ENCODE measurements at regions not wholly inside any gene's neighbourhood (a gene's known extent, or its start where the extent isn't known, plus 50 kb on each side); places are given as distances from the start of the nearest gene placed in this dataset.

GRCh38 chr11:37378958-37379357 is 780.9 kb upstream of the RAG2 start:
- TF ChIP-seq, protein P1, sequence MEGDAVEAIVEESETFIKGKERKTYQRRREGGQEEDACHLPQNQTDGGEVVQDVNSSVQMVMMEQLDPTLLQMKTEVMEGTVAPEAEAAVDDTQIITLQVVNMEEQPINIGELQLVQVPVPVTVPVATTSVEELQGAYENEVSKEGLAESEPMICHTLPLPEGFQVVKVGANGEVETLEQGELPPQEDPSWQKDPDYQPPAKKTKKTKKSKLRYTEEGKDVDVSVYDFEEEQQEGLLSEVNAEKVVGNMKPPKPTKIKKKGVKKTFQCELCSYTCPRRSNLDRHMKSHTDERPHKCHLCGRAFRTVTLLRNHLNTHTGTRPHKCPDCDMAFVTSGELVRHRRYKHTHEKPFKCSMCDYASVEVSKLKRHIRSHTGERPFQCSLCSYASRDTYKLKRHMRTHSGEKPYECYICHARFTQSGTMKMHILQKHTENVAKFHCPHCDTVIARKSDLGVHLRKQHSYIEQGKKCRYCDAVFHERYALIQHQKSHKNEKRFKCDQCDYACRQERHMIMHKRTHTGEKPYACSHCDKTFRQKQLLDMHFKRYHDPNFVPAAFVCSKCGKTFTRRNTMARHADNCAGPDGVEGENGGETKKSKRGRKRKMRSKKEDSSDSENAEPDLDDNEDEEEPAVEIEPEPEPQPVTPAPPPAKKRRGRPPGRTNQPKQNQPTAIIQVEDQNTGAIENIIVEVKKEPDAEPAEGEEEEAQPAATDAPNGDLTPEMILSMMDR (IDR thresholded peaks at IDR 0.05), result no peak
- TF ChIP-seq SIN3A (IDR thresholded peaks at IDR 0.05; ENCODE audit: borderline replicate concordance, insufficient read depth, low read depth, low read length) (no peak), POLR2AphosphoS5 (IDR thresholded peaks at IDR 0.05; ENCODE audit: low read depth, low read length) (no peak), TCF7L2 (IDR thresholded peaks at IDR 0.05; ENCODE audit: low read depth, low read length) (no peak)
- TF ChIP-seq, protein P2, sequence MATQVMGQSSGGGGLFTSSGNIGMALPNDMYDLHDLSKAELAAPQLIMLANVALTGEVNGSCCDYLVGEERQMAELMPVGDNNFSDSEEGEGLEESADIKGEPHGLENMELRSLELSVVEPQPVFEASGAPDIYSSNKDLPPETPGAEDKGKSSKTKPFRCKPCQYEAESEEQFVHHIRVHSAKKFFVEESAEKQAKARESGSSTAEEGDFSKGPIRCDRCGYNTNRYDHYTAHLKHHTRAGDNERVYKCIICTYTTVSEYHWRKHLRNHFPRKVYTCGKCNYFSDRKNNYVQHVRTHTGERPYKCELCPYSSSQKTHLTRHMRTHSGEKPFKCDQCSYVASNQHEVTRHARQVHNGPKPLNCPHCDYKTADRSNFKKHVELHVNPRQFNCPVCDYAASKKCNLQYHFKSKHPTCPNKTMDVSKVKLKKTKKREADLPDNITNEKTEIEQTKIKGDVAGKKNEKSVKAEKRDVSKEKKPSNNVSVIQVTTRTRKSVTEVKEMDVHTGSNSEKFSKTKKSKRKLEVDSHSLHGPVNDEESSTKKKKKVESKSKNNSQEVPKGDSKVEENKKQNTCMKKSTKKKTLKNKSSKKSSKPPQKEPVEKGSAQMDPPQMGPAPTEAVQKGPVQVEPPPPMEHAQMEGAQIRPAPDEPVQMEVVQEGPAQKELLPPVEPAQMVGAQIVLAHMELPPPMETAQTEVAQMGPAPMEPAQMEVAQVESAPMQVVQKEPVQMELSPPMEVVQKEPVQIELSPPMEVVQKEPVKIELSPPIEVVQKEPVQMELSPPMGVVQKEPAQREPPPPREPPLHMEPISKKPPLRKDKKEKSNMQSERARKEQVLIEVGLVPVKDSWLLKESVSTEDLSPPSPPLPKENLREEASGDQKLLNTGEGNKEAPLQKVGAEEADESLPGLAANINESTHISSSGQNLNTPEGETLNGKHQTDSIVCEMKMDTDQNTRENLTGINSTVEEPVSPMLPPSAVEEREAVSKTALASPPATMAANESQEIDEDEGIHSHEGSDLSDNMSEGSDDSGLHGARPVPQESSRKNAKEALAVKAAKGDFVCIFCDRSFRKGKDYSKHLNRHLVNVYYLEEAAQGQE (IDR thresholded peaks at IDR 0.05; ENCODE audit: insufficient read depth in 1 of 2, low read depth in 2 of 2, low read length in 1 of 2), result no peak
- CTCF ChIA-PET, result no interaction called here
- Histone ChIP-seq H3K27me3 (ENCODE audit: control insufficient read depth, insufficient read depth, low read length) (no peaks in the 10 kb centered on the region), H3K36me3 (ENCODE audit: control insufficient read depth, insufficient read depth, low read length) (no peaks in the 10 kb centered on the region), H3K9me3 (ENCODE audit: control insufficient read depth, insufficient read depth, low read depth, low read length) (no peaks in the 10 kb centered on the region; the same call in 1 of the 2 replicates), H3K4me1 (ENCODE audit: control insufficient read depth, insufficient read depth, low read length) (no peaks in the 10 kb centered on the region), H3K27ac (ENCODE audit: low read length) (no peak overlapping the region), H3K4me3 (ENCODE audit: low read depth in 2 of 2, low read length in 2 of 2) (no peak overlapping the region)
- DNase-seq (ENCODE audit: low read depth, low spot score), result no peak
- intact Hi-C loops (cut with micrococcal nuclease; ENCODE audit: unreplicated experiment), result no loop called here
- in situ Hi-C loops (cut with HindIII; ENCODE audit: low pct_unique_long_range_greater_than_20kb, low sequenced_read_pairs), result no loop called here
- BruUV-seq (replicated peaks), result no TSS peak
- ATAC-seq, result no peak
- POLR2A ChIA-PET, result no interaction called here

DNA sequence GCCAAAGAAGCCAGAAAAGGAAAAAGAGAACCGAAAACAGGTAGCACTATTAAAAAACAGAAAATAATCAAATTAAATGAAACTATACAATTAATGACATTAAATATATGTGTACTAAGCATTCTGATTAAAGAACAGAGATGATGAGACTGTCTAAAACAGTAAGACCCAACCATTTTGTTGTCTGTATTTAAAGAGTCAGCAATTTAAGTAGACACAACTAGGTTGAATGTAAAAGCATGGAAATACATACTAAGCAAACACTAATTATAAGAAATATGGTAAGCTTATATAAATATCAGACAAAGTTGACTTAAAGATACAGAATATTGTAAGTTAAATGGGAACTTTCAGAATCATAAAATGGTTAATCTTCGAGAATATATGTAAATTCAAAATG is 774.6 kb upstream of the RAG2 start:
- in situ Hi-C loops (cut with HindIII; ENCODE audit: low pct_unique_long_range_greater_than_20kb, low sequenced_read_pairs), result no loop called here
- Histone ChIP-seq H3K36me3 (ENCODE audit: control insufficient read depth, insufficient read depth, low read length) (no peaks in the 10 kb centered on the region), H3K9me3 (ENCODE audit: control insufficient read depth, insufficient read depth, low read depth, low read length) (no peaks in the 10 kb centered on the region), H3K27ac (ENCODE audit: low read length) (no peak overlapping the region), H3K4me3 (ENCODE audit: low read depth in 2 of 2, low read length in 2 of 2) (no peak overlapping the region), H3K27me3 (ENCODE audit: control insufficient read depth, insufficient read depth, low read length) (no peaks in the 10 kb centered on the region), H3K4me1 (ENCODE audit: control insufficient read depth, insufficient read depth, low read length) (no peaks in the 10 kb centered on the region)
- BruUV-seq (replicated peaks), result no TSS peak
- intact Hi-C loops (cut with micrococcal nuclease; ENCODE audit: unreplicated experiment), result no loop called here
- ChIA-PET CTCF (no interaction called here), POLR2A (no interaction called here)
- no peak for ATAC-seq
- DNase-seq (ENCODE audit: low read depth, low spot score), result no peak
- TF ChIP-seq, protein P2 (IDR thresholded peaks at IDR 0.05; ENCODE audit: insufficient read depth in 1 of 2, low read depth in 2 of 2, low read length in 1 of 2), result no peak
- TF ChIP-seq, protein P1 (IDR thresholded peaks at IDR 0.05), result no peak
- TF ChIP-seq TCF7L2 (IDR thresholded peaks at IDR 0.05; ENCODE audit: low read depth, low read length) (no peak), SIN3A (IDR thresholded peaks at IDR 0.05; ENCODE audit: borderline replicate concordance, insufficient read depth, low read depth, low read length) (no peak), POLR2AphosphoS5 (IDR thresholded peaks at IDR 0.05; ENCODE audit: low read depth, low read length) (no peak)

Data from Panc1 (cell line).